Spleen (tissue), 11 donors: ENCODE measurements at regions not wholly inside any gene's neighbourhood (a gene's known extent, or its start where the extent isn't known, plus 50 kb on each side); places are given as distances from the start of the nearest gene placed in this dataset.

Experiments used
- DNase-seq: peaks from one replicate; pipeline ENCODE4 v3.0.0-alpha.2; 2020
- H3K27ac ChIP-seq, 8 donors: fragments of 200-600 bp; sonication (generic) in 7 of 8; 1 replicate in 4 of 8; 2 replicates in 4 of 8; pipeline versions ENCODE4 v1.5.0 to v1.8.0; 2016 to 2021; ENCODE audit warnings: inconsistent platforms in 4 of 8, mild to moderate bottlenecking in 4 of 8, moderate library complexity in 1 of 8
- H3K27me3 ChIP-seq, 7 donors: fragments of 200-600 bp; sonication (generic) in 6 of 7; replicated peaks in 1 of 7; 1 replicate in 4 of 7; 2 replicates in 3 of 7; pipeline versions ENCODE4 v1.5.0 to v1.8.0; 2016 to 2021; ENCODE audit warnings: inconsistent platforms in 3 of 7, mild to moderate bottlenecking in 1 of 7
- H3K36me3 ChIP-seq, 6 donors: fragments of 200-600 bp; sonication (generic) in 5 of 6; 1 replicate in 4 of 6; 2 replicates in 2 of 6; pipeline versions ENCODE4 v1.5.0 to v1.8.0; 2016 to 2021; ENCODE audit warnings: inconsistent platforms in 2 of 6
- H3K4me1 ChIP-seq, 6 donors: fragments of 200-600 bp; sonication (generic) in 5 of 6; 1 replicate in 3 of 6; 2 replicates in 3 of 6; pipeline versions ENCODE4 v1.5.0 to v1.8.0; 2016 to 2021; ENCODE audit warnings: inconsistent platforms in 3 of 6
- H3K4me3 ChIP-seq, 8 donors: fragments of 200-600 bp; sonication (generic) in 7 of 8; 1 replicate in 4 of 8; 2 replicates in 4 of 8; pipeline versions ENCODE4 v1.5.0 to v1.8.0; 2016 to 2021; ENCODE audit warnings: inconsistent platforms in 4 of 8, mild to moderate bottlenecking in 4 of 8, moderate library complexity in 2 of 8
- H3K9me3 ChIP-seq, 8 donors: fragments of 200-600 bp; sonication (generic) in 7 of 8; 1 replicate in 4 of 8; 2 replicates in 4 of 8; pipeline versions ENCODE4 v1.5.0 to v1.8.0; 2016 to 2021; ENCODE audit warnings: inconsistent platforms in 4 of 8
- CTCF ChIP-seq, 11 experiments: fragments of 200-600 bp in 7 of 11; fragments of 450-650 bp in 4 of 11; sonication (generic) in 4 of 11; IDR thresholded peaks in 8 of 11; conservative IDR thresholded peaks in 3 of 11; 1 replicate in 7 of 11; 2 replicates in 4 of 11; pipeline versions ENCODE4 v1.4.0 to v1.8.0; 2016 to 2021; ENCODE audit warnings: antibody characterized with exemption in 11 of 11, inconsistent platforms in 4 of 11, mild to moderate bottlenecking in 1 of 11
- POLR2A ChIP-seq, 3 donors: fragments of 450-650 bp; IDR thresholded peaks; one replicate each; pipeline ENCODE4 v1.5.1; 2017; ENCODE audit warnings: antibody characterized with exemption in 3 of 3, mild to moderate bottlenecking in 1 of 3
- POLR2AphosphoS5 ChIP-seq, 3 donors: sonication (generic); formaldehyde crosslinking; IDR thresholded peaks; one replicate each; pipeline ENCODE4 v1.5.1; 2017; ENCODE audit warnings: antibody characterized with exemption in 3 of 3
- WGBS, 5 donors: extraction: QIAGEN DNeasy Blood & Tissue Kit in 3 of 5; methylation state at CpG; one replicate each; pipeline versions ENCODE4 v1.1.5 to v1.1.7; 2013 to 2018; 5-methylcytosine and 5-hydroxymethylcytosine counted together
- intact Hi-C: fragments of 100-400 bp; cut with DNase I; formaldehyde crosslinking; loops from one replicate; pipeline ENCODE4 v1.15.0; 2023; ENCODE audit warnings: low total_unique reads
- donor health status: healthy with polysubstance abuse.
- donor health status: DM: no; HTN: no; CAD: no; lungs with moderate emphysema.
- donor health status: DM: no; HTN: no; CAD: no.
- donor health status: Bipolar disorder and iron deficiency.
- donor health status: healthy.
- donor health status: DM: no; HTN: no; CAD: no.
- donor health status: DM: yes; HTN: yes; CAD: no.

- Histone ChIP-seq H3K27ac (no peak overlapping the region), H3K4me1 (no peaks in the 10 kb centered on the region), H3K4me3 (no peak overlapping the region), H3K9me3 (peaks cover 0 to 29% (median 8%) of the 10 kb centered on the region in 8 donors), H3K36me3 (no peaks in the 10 kb centered on the region), H3K27me3 (peaks cover 0 to 47% (median 0%) of the 10 kb centered on the region in 7 donors)
- 73 to 83% (median 79%) methylated on average over 15 to 17 of the region's 17 CpGs for WGBS, 5 donors
- DNase-seq = peak; percentile 50
- intact Hi-C loops = no loop called here
- TF ChIP-seq CTCF (IDR thresholded peaks at IDR 0.05 in 8 of 11, conservative IDR thresholded peaks at IDR 0.05 in 3 of 11) (no peak), POLR2AphosphoS5 (IDR thresholded peaks at IDR 0.05) (no peak), POLR2A (IDR thresholded peaks at IDR 0.05) (no peak)
Observed at GRCh38 chr11:70915158-70915985, 337.0 kb downstream of the SHANK2 start.

- DNase-seq = peak; percentile 25
- WGBS, 5 donors = 89 to 91% (median 91%) methylated on average over 8 of the region's 8 CpGs
- peaks cover 0 to 38% (median 0%) of the 10 kb centered on the region in 7 donors for H3K27me3 ChIP-seq
- H3K4me1 ChIP-seq = no peaks in the 10 kb centered on the region
- TF ChIP-seq POLR2A (IDR thresholded peaks at IDR 0.05) = no peak
- no peak for TF ChIP-seq POLR2AphosphoS5 (IDR thresholded peaks at IDR 0.05)
- TF ChIP-seq CTCF (IDR thresholded peaks at IDR 0.05 in 8 of 11, conservative IDR thresholded peaks at IDR 0.05 in 3 of 11) = no peak
- H3K36me3 ChIP-seq = no peaks in the 10 kb centered on the region
- H3K9me3 ChIP-seq = peaks cover 3 to 39% (median 17%) of the 10 kb centered on the region in 8 donors
- intact Hi-C loops = no loop called here
- H3K4me3 ChIP-seq = no peak overlapping the region
- no peak overlapping the region for H3K27ac ChIP-seq
Observed at GRCh38 chr11:70916351-70916750, 336.0 kb downstream of the SHANK2 start.

- H3K27ac ChIP-seq = no peak overlapping the region
- TF ChIP-seq POLR2AphosphoS5 (IDR thresholded peaks at IDR 0.05) (no peak), CTCF (IDR thresholded peaks at IDR 0.05 in 8 of 11, conservative IDR thresholded peaks at IDR 0.05 in 3 of 11) (no peak), POLR2A (IDR thresholded peaks at IDR 0.05) (no peak)
- H3K27me3 ChIP-seq = peaks cover 0 to 23% (median 0%) of the 10 kb centered on the region in 7 donors
- intact Hi-C loops = no loop called here
- no peak overlapping the region for H3K4me3 ChIP-seq
- H3K36me3 ChIP-seq = no peaks in the 10 kb centered on the region
- H3K9me3 ChIP-seq = peaks cover 9 to 58% (median 36%) of the 10 kb centered on the region in 8 donors
- WGBS, 5 donors = 67 to 77% (median 73%) methylated on average over 7 of the region's 7 CpGs
- no peaks in the 10 kb centered on the region for H3K4me1 ChIP-seq
- DNase-seq = no peak
Observed at GRCh38 chr11:70918242-70918641, 334.1 kb downstream of the SHANK2 start.

- intact Hi-C loops = no loop called here
- no peaks in the 10 kb centered on the region for H3K36me3 ChIP-seq
- TF ChIP-seq CTCF (IDR thresholded peaks at IDR 0.05 in 8 of 11, conservative IDR thresholded peaks at IDR 0.05 in 3 of 11) (no peak), POLR2AphosphoS5 (IDR thresholded peaks at IDR 0.05) (no peak), POLR2A (IDR thresholded peaks at IDR 0.05) (no peak)
- H3K4me1 ChIP-seq = no peaks in the 10 kb centered on the region
- peaks cover 9 to 70% (median 46%) of the 10 kb centered on the region in 8 donors for H3K9me3 ChIP-seq
- no peak overlapping the region for H3K27ac ChIP-seq
- DNase-seq = no peak
- H3K27me3 ChIP-seq = no peaks in the 10 kb centered on the region
- no peak overlapping the region for H3K4me3 ChIP-seq
- WGBS, 5 donors = 90 to 96% (median 92%) methylated on average over 4 of the region's 4 CpGs
Observed at GRCh38 chr11:70921804-70922203, 330.6 kb downstream of the SHANK2 start.
